Jurkat, Clone E6-1 (cell line): ENCODE measurements at regions not wholly inside any gene's neighbourhood (a gene's known extent, or its start where the extent isn't known, plus 50 kb on each side); places are given as distances from the start of the nearest gene placed in this dataset.

Source experiments
- DNase-seq: peaks from one replicate; pipeline ENCODE4 v3.0.0-alpha.2; 2011; ENCODE audit warnings: low read depth, low spot score
- H3K4me3 ChIP-seq: 2 replicates; pipeline ENCODE4 v1.5.1; 2011; ENCODE audit warnings: mild to moderate bottlenecking, low read length, control low read depth, moderate library complexity

GRCh38 chr11:64455456-64456261 lies 96.7 kb downstream of the RPS6KA4 start:
- no peak overlapping the region for H3K4me3 ChIP-seq
- no peak for DNase-seq

DNA sequence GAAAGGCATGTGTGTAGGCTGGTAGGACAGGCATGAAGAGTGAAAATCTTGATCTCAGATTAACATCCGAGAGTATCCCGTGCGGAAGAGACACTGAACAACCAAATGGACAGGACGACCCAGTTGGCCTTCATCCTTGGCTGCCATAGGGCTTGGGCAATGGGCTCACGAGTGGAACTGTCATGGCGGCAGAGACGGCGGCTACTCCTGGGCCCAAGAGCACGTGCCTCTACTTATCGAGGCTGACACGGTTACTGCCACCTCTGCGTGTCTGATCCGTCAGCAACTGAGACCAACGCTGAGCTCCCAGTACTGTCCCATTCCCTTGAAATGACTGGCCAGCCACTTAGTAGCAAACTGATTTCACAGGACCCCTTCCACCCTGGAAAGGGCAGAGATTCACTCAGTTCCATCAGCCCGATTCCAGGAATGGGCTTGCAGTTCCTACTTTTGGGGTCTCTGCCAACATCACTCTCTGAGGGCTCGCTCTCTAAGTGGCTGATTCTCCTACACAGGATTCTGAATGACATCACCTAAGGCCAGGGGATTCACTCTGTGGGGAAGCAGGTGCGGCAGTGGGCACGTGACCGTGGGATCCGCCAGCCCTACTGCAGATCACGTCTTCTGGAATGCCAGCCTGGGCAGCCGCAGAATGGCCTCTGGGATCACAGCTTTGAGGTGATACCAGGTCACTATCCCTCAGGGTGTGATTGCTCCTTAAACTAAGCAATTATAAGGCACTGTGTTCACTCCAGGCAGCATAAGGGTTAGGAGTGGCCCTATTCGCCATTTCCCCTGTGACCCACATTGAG lies 97.8 kb downstream of the RPS6KA4 start:
- DNase-seq, result no peak
- H3K4me3 ChIP-seq, result no peak overlapping the region

DNA sequence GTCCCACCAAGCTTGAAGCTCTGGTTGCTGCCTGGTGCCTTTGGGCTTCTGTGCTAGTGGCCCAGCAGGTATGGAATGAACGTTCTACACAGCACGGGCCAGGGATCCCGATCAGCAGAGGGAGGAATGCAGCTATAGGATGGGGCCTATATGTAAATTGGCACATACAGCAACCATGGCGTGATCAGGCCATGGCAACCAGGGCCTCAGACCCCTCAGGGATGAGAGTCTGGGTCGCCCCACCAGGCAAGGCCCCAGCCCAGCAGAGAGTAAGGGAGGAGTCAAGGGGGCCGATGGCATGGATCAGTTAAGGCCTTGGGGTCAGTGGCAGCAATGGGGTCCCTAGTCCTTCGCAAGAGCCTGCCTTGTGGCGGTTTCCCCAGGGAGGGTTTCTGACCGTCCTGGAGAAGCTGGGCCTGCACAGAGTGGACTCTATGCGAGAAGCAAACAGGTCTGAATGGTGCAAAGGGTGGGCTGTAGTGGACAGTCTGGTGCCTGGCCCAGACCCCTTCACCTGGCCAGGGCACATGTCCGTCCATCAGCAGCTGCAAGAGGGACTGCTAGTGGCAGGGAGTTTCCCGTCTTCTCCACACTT lies 98.2 kb upstream of the SLC22A11 start:
- DNase-seq, result no peak
- no peak overlapping the region for H3K4me3 ChIP-seq

GRCh38 chr11:64458997-64459396 lies 96.7 kb upstream of the SLC22A11 start:
- no peak overlapping the region for H3K4me3 ChIP-seq
- no peak for DNase-seq

DNA sequence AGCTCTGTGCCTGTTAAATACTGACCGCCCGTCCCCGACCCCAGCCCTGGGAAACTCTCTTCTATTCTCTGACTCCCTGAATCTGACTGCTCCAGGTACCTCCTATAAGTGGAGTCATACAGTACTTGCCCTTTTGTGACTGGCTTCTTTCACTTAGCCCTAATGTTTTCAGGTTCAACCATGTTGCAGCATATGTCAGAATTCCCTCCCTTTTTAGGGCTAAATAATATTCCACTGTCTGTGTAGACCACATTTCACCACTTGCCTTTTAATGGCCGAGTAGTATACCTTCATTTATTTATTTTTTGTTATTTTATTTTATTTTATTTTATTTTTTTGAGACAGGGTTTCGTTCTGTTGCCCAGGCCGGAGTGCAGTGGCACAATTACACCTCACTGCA lies 96.1 kb upstream of the SLC22A11 start:
- no peak for DNase-seq
- H3K4me3 ChIP-seq, result no peak overlapping the region

DNA sequence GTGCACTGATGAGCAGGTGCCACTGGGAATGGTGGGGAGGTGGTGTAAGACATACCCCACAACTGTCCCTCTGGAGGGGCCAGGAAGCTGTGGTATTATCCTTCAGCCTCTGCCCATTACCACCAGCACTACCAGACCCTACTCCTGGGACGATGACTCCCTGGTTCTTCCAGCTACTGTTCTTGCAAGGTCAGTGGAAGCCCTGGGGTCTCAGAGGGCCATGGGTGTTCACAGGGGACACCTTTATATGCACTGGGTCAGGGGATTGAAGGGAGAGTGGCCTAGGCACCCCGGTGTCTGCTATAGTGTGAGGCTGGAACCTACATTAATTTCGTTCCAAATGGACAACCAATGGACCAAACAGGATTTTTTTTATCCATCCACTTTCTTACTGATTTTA lies 94.7 kb upstream of the SLC22A11 start:
- no peak overlapping the region for H3K4me3 ChIP-seq
- DNase-seq, result no peak

- H3K4me3 ChIP-seq, result no peak overlapping the region
- DNase-seq, result no peak
These were observed 89.5 kb upstream of the SLC22A11 start for GRCh38 chr11:64466115-64466718.

DNA sequence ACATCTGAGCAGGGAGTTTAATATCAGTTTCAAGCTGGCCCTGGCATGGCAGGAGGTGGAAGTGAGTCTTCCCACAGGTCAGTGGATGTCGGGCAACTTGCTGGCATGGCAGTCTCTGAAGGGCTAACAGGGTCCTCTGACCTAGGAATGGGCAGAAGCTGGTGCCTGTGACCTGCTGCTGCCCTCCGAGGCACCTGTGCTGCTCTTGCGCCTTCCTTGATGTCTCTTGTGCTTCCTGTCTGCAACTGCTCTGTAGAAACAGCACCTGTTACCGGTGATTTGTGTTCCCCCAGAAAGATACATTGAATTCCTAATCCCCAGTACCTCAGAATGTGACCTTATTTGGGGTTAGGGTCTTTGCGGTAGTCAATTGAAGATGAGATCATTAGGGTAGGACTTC lies 86.5 kb upstream of the SLC22A11 start:
- no peak for DNase-seq
- H3K4me3 ChIP-seq, result no peak overlapping the region

DNA sequence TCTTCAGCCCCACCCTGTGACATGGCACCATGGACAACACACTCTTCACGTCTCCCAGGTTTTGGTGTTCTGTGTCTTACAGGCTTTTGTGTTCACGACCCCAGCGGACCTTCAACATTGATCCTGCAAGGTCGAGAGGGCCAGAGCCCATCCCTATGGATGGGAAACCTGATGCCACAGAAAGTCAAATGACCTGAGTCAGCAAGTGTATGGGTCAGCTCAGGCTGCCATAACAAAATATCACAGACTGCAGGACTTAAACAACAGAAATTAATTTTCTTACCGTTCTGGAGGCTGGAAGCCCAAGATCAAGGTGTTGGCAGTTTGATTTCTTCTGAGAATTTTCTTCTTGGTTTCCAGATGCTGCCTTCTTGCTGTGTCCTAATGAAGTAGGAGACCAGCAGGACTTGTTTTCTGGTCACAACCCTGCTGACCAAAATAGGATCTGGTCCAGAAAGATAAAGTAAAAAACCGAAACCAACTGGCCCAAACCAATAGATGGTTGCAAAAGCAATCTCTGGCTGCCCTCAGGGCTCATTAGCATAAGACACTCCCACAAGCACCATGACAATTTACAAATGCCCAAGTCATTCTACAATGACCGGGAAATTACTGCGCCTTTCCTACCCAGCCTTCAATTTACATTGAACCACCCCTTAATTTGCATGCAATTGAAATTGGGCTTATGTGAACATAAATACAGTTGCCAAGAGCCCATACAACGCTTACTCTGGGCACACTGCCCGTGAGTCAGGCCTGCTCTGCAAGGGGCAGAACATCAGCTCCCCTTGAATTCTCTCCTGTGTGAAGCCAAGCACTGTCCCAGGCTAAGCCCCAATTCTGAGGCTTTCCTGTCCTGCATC lies 82.9 kb upstream of the SLC22A11 start:
- no peak overlapping the region for H3K4me3 ChIP-seq

GRCh38 chr11:64474680-64475079 lies 81.1 kb upstream of the SLC22A11 start:
- DNase-seq, result no peak

More for the DNA sequence above, 82.9 kb upstream of the SLC22A11 start:
- DNase-seq, result no peak

DNA sequence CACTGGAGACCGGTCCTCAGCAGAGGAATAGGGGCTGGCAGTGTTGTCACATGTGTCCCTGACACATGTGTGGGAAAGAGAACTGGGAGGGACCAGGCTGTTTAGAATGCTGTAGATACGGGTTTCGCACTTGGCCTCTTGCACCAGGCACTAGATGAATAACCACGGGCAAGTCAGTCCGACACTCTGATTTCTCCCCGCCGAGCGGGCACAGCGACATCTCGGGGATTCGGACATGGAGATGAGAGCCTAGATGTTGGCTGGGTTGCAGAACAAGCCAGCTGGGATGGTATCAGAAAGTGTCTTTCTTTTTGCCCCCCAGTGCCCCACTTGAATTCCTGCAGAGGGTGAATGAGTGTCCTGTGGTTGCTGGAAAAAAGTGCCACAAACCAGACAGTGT lies 80.6 kb upstream of the SLC22A11 start:
- DNase-seq, result no peak
- H3K4me3 ChIP-seq, result no peak overlapping the region

More at GRCh38 chr11:64474680-64475079, 81.1 kb upstream of the SLC22A11 start:
- no peak overlapping the region for H3K4me3 ChIP-seq

GRCh38 chr11:64476881-64477280 lies 78.9 kb upstream of the SLC22A11 start:
- no peak for DNase-seq
- H3K4me3 ChIP-seq, result no peak overlapping the region

- no peak for DNase-seq
- no peak overlapping the region for H3K4me3 ChIP-seq
These were observed 78.1 kb upstream of the SLC22A11 start for GRCh38 chr11:64477675-64478074.

DNA sequence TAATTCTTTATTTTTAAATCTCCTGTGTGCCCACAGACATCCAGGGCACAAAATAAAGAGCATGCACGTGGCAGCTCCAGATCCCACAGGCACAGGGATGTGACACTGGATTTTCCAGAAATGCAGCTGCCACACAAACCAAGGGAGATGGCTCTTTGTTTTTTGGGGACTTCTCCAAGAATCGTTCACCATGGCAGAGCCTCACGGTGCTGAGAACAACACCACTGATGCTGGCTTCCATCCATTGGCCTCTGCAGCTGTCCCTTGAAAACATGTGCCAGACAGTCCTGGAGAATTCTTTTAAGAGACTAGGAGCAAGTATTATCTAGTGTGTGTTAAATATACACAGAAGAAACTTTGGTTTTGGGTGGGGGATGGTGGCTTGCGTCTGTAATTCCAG lies 73.2 kb upstream of the SLC22A11 start:
- DNase-seq, result no peak
- H3K4me3 ChIP-seq, result no peak overlapping the region

DNA sequence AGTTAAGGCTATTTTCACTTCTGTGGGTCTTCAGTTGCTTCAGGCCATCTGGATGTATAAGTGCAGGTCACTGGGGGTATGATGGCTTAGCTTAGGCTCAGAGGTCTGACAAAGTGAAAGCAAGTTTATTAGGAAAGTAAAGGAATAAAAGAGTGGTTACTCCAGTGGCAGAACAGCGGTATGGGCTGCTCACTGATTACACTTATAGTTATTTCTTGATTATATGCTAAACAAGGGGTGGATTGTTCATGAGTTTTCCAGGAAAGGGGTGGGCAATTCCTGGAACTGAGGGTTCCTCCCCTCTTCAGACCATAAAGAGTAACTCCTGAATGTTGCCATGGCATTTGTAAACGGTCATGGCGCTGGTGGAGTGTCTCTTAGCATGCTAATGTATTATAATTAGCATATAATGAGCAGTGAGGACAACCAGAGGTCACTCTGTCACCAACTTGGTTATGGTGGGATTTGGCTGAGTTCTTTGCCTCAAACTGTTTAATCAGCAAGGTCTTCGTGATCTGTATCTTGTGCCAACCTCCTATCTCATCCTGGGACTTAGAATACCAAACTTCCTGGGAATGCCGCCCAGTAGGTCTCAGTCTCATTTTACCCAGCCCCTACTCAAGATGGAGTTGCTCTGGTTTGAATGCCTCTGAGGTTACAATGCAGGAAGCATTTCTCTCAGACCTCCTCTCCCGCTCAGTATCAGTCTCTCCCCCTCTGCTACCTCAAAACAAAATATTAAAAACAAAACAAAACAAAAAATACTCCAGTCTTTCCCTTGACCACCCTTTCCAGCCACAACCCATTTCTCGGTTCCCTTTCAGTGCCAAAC lies 71.3 kb upstream of the SLC22A11 start:
- H3K4me3 ChIP-seq, result no peak overlapping the region
- DNase-seq, result no peak

- no peak for DNase-seq
- no peak overlapping the region for H3K4me3 ChIP-seq
These were observed 70.7 kb upstream of the SLC22A11 start for GRCh38 chr11:64485074-64485473.

- DNase-seq, result peak; percentile 63
- peak overlapping the region; percentile 41 for H3K4me3 ChIP-seq
These were observed 65.8 kb upstream of the SLC22A11 start for GRCh38 chr11:64489831-64490441.
